HL-60 (cell line): ENCODE measurements at regions not wholly inside any gene's neighbourhood (a gene's known extent, or its start where the extent isn't known, plus 50 kb on each side); places are given as distances from the start of the nearest gene placed in this dataset.

ENCODE experiments used
- DNase-seq, 2 experiments: peaks; one replicate each; pipeline ENCODE4 v3.0.0-alpha.2; 2010 to 2020; ENCODE audit warnings: low read depth in 1 of 2, low spot score in 1 of 2
- H3K27ac ChIP-seq: fragments of 250-450 bp; sonication (Bioruptor Pico); replicated peaks from 2 replicates; pipeline ENCODE4 v1.5.1; 2020; ENCODE audit warnings: mild to moderate bottlenecking, moderate library complexity
- H3K27me3 ChIP-seq: fragments of 250-450 bp; sonication (Bioruptor Pico); 2 replicates; pipeline ENCODE4 v1.5.1; 2021; ENCODE audit warnings: mild to moderate bottlenecking, moderate library complexity; ENCODE audit not compliant: insufficient read depth, poor library complexity, severe bottlenecking
- H3K4me3 ChIP-seq: replicated peaks from 2 replicates; pipeline ENCODE4 v1.5.1; 2011; ENCODE audit warnings: mild to moderate bottlenecking, control low read depth, low read length; ENCODE audit not compliant: insufficient read depth
- CTCF ChIP-seq: IDR thresholded peaks from one replicate; pipeline ENCODE4 v1.5.1; 2011; ENCODE audit warnings: low read length, control low read depth, inconsistent platforms; ENCODE audit not compliant: insufficient read depth
- GABPA ChIP-seq: IDR thresholded peaks from 2 replicates; pipeline ENCODE4 v1.6.1; 2012; ENCODE audit warnings: low read depth
- POLR2AphosphoS5 ChIP-seq: IDR thresholded peaks from 2 replicates; pipeline ENCODE4 v1.6.1; 2012; ENCODE audit warnings: low read depth
- REST ChIP-seq: IDR thresholded peaks from 2 replicates; pipeline ENCODE4 v1.6.1; 2012; ENCODE audit warnings: low read depth; ENCODE audit not compliant: insufficient replicate concordance
- SPI1 ChIP-seq: IDR thresholded peaks from 2 replicates; pipeline ENCODE4 v1.6.1; 2012; ENCODE audit warnings: low read depth, mild to moderate bottlenecking, borderline replicate concordance

GRCh38 chr2:155733091-155733853, 599.2 kb downstream of the NR4A2 start:
- no peak for DNase-seq
- Histone ChIP-seq H3K27ac (no peak overlapping the region), H3K27me3 (no peaks in the 10 kb centered on the region), H3K4me3 (no peak overlapping the region)
- no peak for TF ChIP-seq SPI1
- TF ChIP-seq CTCF, result no peak
- TF ChIP-seq GABPA, result no peak
- TF ChIP-seq REST, result no peak
- TF ChIP-seq POLR2AphosphoS5, result no peak

GRCh38 chr2:155730804-155731203, 601.7 kb downstream of the NR4A2 start:
- Histone ChIP-seq H3K27me3 (no peaks in the 10 kb centered on the region), H3K27ac (no peak overlapping the region), H3K4me3 (no peak overlapping the region)
- DNase-seq, result no peak
- TF ChIP-seq CTCF, result no peak

- Histone ChIP-seq H3K4me3 (no peak overlapping the region), H3K27ac (no peak overlapping the region), H3K27me3 (no peaks in the 10 kb centered on the region)
- DNase-seq, result no peak
- TF ChIP-seq GABPA (no peak), CTCF (no peak), POLR2AphosphoS5 (no peak), SPI1 (no peak), REST (no peak)
These were observed 605.2 kb downstream of the NR4A2 start for GRCh38 chr2:155727187-155727895.
